ENCODE measurements at regions not wholly inside any gene's neighbourhood (a gene's known extent, or its start where the extent isn't known, plus 50 kb on each side); places are given as distances from the start of the nearest gene placed in this dataset.

- H3K4me2 ChIP-seq (ENCODE audit: low read length): no peak overlapping the region
- no peak overlapping the region for H3K4me3 ChIP-seq (ENCODE audit: low read length)
- H3K9me3 ChIP-seq (ENCODE audit: insufficient read depth, low read length): no peaks in the 10 kb centered on the region
- H4K20me1 ChIP-seq (ENCODE audit: insufficient read depth, low read length): no peaks in the 10 kb centered on the region
- H3K9ac ChIP-seq (ENCODE audit: low read length): no peak overlapping the region
- no peak for TF ChIP-seq CTCF (IDR thresholded peaks at IDR 0.05; ENCODE audit: low read depth, low read length)
- TF ChIP-seq EZH2phosphoT487 (IDR thresholded peaks at IDR 0.05; ENCODE audit: low read depth): no peak
- no peaks in the 10 kb centered on the region for H3K79me2 ChIP-seq (ENCODE audit: low read length)
- H3K36me3 ChIP-seq (replicated peaks; ENCODE audit: low read depth, low read length): no peaks in the 10 kb centered on the region
- no peaks in the 10 kb centered on the region for H3K4me1 ChIP-seq (ENCODE audit: low read length)
- no peak overlapping the region for H3K27ac ChIP-seq (ENCODE audit: low read length)
- no peaks in the 10 kb centered on the region for H3K27me3 ChIP-seq (ENCODE audit: low read depth, low read length)
- no peak overlapping the region for H2AFZ ChIP-seq (ENCODE audit: low read depth, low read length)
Observed at GRCh38 chr4:132998585-132999230, 150.4 kb upstream of the PCDH10 start.

DNA sequence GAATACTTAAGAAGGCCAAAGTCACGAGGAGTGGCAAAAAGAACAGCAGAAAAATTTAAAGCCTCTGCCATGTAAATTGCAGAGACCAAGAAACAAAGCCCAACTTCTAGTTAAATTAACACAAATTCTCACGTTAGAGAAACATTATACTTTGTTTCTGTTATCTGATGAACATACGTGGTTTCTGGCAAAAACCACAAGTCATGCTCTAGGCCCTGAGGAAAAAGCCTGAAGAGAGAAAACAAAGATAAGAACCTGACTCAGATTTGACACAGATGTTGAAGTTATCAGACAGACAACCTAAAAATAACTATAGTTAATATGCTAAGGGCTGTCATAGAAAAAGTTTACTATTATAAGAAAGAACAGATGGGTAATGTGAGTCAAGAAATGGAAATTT lies 149.1 kb upstream of the PCDH10 start:
- Histone ChIP-seq H3K27ac (ENCODE audit: low read length) (no peak overlapping the region), H2AFZ (ENCODE audit: low read depth, low read length) (peak overlapping the region; percentile 56), H3K36me3 (replicated peaks; ENCODE audit: low read depth, low read length) (no peaks in the 10 kb centered on the region), H3K79me2 (ENCODE audit: low read length) (no peaks in the 10 kb centered on the region), H3K4me3 (ENCODE audit: low read length) (no peak overlapping the region), H3K4me2 (ENCODE audit: low read length) (no peak overlapping the region), H4K20me1 (ENCODE audit: insufficient read depth, low read length) (no peaks in the 10 kb centered on the region), H3K9me3 (ENCODE audit: insufficient read depth, low read length) (no peaks in the 10 kb centered on the region), H3K27me3 (ENCODE audit: low read depth, low read length) (no peaks in the 10 kb centered on the region), H3K4me1 (ENCODE audit: low read length) (no peaks in the 10 kb centered on the region), H3K9ac (ENCODE audit: low read length) (no peak overlapping the region)
- TF ChIP-seq CTCF (IDR thresholded peaks at IDR 0.05; ENCODE audit: low read depth, low read length): no peak
- no peak for TF ChIP-seq EZH2phosphoT487 (IDR thresholded peaks at IDR 0.05; ENCODE audit: low read depth)

DNA sequence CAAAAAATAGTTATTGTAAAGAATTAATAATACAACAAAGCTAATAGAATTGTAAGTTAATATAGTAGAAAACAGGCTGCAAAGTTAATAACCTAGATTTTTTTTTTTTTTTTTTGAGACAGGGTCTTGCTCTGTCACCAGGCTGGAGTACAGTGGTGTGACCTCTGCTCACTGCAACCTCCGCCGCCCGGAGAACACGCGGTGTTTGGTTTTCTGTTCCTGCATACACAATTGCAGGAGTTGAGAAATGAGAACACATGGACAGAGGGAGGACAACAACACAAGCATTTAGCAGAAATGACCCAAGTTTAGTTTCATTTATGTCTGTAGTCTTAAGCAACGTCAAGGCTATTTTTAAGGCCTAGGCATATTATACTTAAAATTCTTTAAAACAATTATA lies 145.9 kb upstream of the PCDH10 start:
- no peaks in the 10 kb centered on the region for H3K36me3 ChIP-seq (replicated peaks; ENCODE audit: low read depth, low read length)
- no peak overlapping the region for H3K9ac ChIP-seq (ENCODE audit: low read length)
- no peak overlapping the region for H3K4me2 ChIP-seq (ENCODE audit: low read length)
- no peaks in the 10 kb centered on the region for H3K79me2 ChIP-seq (ENCODE audit: low read length)
- no peaks in the 10 kb centered on the region for H3K4me1 ChIP-seq (ENCODE audit: low read length)
- H3K9me3 ChIP-seq (ENCODE audit: insufficient read depth, low read length): no peaks in the 10 kb centered on the region
- no peak overlapping the region for H3K27ac ChIP-seq (ENCODE audit: low read length)
- no peak overlapping the region for H2AFZ ChIP-seq (ENCODE audit: low read depth, low read length)
- no peaks in the 10 kb centered on the region for H3K27me3 ChIP-seq (ENCODE audit: low read depth, low read length)
- no peak overlapping the region for H3K4me3 ChIP-seq (ENCODE audit: low read length)
- H4K20me1 ChIP-seq (ENCODE audit: insufficient read depth, low read length): no peaks in the 10 kb centered on the region
- TF ChIP-seq CTCF (IDR thresholded peaks at IDR 0.05; ENCODE audit: low read depth, low read length) (no peak), EZH2phosphoT487 (IDR thresholded peaks at IDR 0.05; ENCODE audit: low read depth) (no peak)

GRCh38 chr4:133014473-133015135 lies 134.5 kb upstream of the PCDH10 start:
- TF ChIP-seq EZH2phosphoT487 (IDR thresholded peaks at IDR 0.05; ENCODE audit: low read depth) (no peak), CTCF (IDR thresholded peaks at IDR 0.05; ENCODE audit: low read depth, low read length) (no peak)
- no peak overlapping the region for H3K4me2 ChIP-seq (ENCODE audit: low read length)

More at GRCh38 chr4:133014473-133015135, 134.5 kb upstream of the PCDH10 start:
- Histone ChIP-seq H3K36me3 (replicated peaks; ENCODE audit: low read depth, low read length) (no peaks in the 10 kb centered on the region), H3K27me3 (ENCODE audit: low read depth, low read length) (no peaks in the 10 kb centered on the region), H3K79me2 (ENCODE audit: low read length) (no peaks in the 10 kb centered on the region), H3K4me1 (ENCODE audit: low read length) (peaks cover 7% of the 10 kb centered on the region; the same call in 1 of the 2 replicates), H3K4me3 (ENCODE audit: low read length) (no peak overlapping the region), H2AFZ (ENCODE audit: low read depth, low read length) (peak overlapping the region; percentile 25; the same call in 1 of the 2 replicates), H3K9me3 (ENCODE audit: insufficient read depth, low read length) (no peaks in the 10 kb centered on the region), H4K20me1 (ENCODE audit: insufficient read depth, low read length) (no peaks in the 10 kb centered on the region), H3K9ac (ENCODE audit: low read length) (no peak overlapping the region), H3K27ac (ENCODE audit: low read length) (no peak overlapping the region)

Data from OCI-LY3 (cell line).